NT2/D1 (cell line): ENCODE measurements at regions not wholly inside any gene's neighbourhood (a gene's known extent, or its start where the extent isn't known, plus 50 kb on each side); places are given as distances from the start of the nearest gene placed in this dataset.

Experiments used
- SUZ12 ChIP-seq: IDR thresholded peaks from 2 replicates; pipeline ENCODE4 v1.6.1; 2011; ENCODE audit not compliant: insufficient read length, insufficient read depth; ENCODE audit errors: extremely low read depth
- YY1 ChIP-seq: IDR thresholded peaks from 2 replicates; pipeline ENCODE4 v1.6.1; 2011; ENCODE audit not compliant: insufficient read length, insufficient read depth
- ZNF274 ChIP-seq: IDR thresholded peaks from 2 replicates; pipeline ENCODE4 v1.6.1; 2011; ENCODE audit warnings: mild to moderate bottlenecking, low read depth, low read length

DNA sequence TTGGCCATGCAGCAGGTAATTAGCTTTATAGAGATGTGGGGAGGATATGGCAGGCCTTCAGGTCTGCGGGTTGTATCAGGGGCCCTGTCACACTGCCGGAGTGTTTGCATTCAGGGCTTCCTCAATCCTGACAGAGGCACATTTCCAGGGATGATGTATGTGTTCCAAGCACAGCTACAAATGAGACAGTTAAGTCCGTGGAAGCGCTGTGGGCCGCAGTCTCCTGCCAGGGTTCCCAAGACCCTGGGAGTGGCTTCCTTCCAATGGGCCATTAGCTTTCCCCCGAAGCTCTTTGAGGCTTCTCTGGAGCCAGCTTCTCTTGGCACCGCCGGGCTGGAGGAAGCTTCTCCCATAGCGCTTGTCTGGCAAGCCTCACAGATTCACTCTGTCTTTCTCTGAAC lies 1524.7 kb upstream of the TMEM132C start:
- TF ChIP-seq SUZ12 (no peak), YY1 (no peak), ZNF274 (no peak)
